Caco-2 (cell line): ENCODE measurements at regions not wholly inside any gene's neighbourhood (a gene's known extent, or its start where the extent isn't known, plus 50 kb on each side); places are given as distances from the start of the nearest gene placed in this dataset.
A peak's percentile ranks its signal among the peaks of the same experiment; 100 is the strongest.
"Not testable (repeated sequence)": the region's sequence is repeated elsewhere in the genome, so short reads cannot be mapped to it uniquely, and the experiment has no call there.

Source experiments
- BruUV-seq: library from RNA; stranded (reverse); fragments of 400-500 nt; replicated peaks from 2 replicates; lab custom pipeline; 2021; lab: Mats Ljungman, UMichigan
- CTCF ChIA-PET: fragments of 300-600 bp; sonication (Branson Sonifier 250); formaldehyde crosslinking; loops from one replicate; lab custom pipeline; 2022; ENCODE audit warnings: antibody characterized with exemption; lab: Charles Lee
- POLR2A ChIA-PET: fragments of 300-600 bp; sonication (Branson Sonifier 250); formaldehyde crosslinking; loops from one replicate; lab custom pipeline; 2022; ENCODE audit warnings: antibody characterized with exemption; lab: Charles Lee
- DNase-seq, 2 experiments: peaks; one replicate each; pipeline versions ENCODE4 v3.0.0 to v3.0.0-alpha.2; 2020 to 2022
- H3K27me3 ChIP-seq: replicated peaks from 2 replicates; pipeline ENCODE4 v1.6.0; 2011; ENCODE audit warnings: low read length; ENCODE audit not compliant: control insufficient read depth, insufficient read depth
- H3K36me3 ChIP-seq: 2 replicates; pipeline ENCODE4 v1.5.1; 2011; ENCODE audit warnings: low read length; ENCODE audit not compliant: control insufficient read depth, insufficient read depth
- H3K4me1 ChIP-seq: fragments of 250-450 bp; sonication (Bioruptor Pico); 2 replicates; pipeline ENCODE4 v1.5.1; 2020; ENCODE audit warnings: mild to moderate bottlenecking
- H3K4me3 ChIP-seq: 2 replicates; pipeline ENCODE4 v1.5.1; 2011; ENCODE audit warnings: low read depth, mild to moderate bottlenecking, control low read depth, low read length
- H3K9me3 ChIP-seq: fragments of 250-450 bp; sonication (Bioruptor Pico); 2 replicates; pipeline ENCODE4 v1.5.1; 2020; ENCODE audit warnings: mild to moderate bottlenecking, moderate library complexity
- H3K27ac Mint-ChIP-seq: one replicate; pipeline ENCODE4 v1.8.0; 2022; ENCODE audit warnings: mixed read lengths; ENCODE audit not compliant: unreplicated experiment
- H3K27me3 Mint-ChIP-seq: one replicate; pipeline ENCODE4 v1.8.0; 2022; ENCODE audit warnings: mixed read lengths; ENCODE audit not compliant: insufficient read depth, unreplicated experiment
- H3K36me3 Mint-ChIP-seq: one replicate; pipeline ENCODE4 v1.8.0; 2022; ENCODE audit warnings: mild to moderate bottlenecking, mixed read lengths; ENCODE audit not compliant: insufficient read depth, unreplicated experiment
- H3K4me1 Mint-ChIP-seq: one replicate; pipeline ENCODE4 v1.8.0; 2022; ENCODE audit warnings: low read depth, mixed read lengths; ENCODE audit not compliant: unreplicated experiment
- H3K4me3 Mint-ChIP-seq: one replicate; pipeline ENCODE4 v1.8.0; 2022; ENCODE audit warnings: mild to moderate bottlenecking, moderate library complexity, mixed read lengths; ENCODE audit not compliant: unreplicated experiment
- H3K9me3 Mint-ChIP-seq: one replicate; pipeline ENCODE4 v1.8.0; 2022; ENCODE audit warnings: mixed read lengths; ENCODE audit not compliant: unreplicated experiment
- intact Hi-C: fragments of 100-400 bp; cut with micrococcal nuclease; formaldehyde crosslinking; loops from one replicate; pipeline ENCODE4 v1.10.0; 2022; ENCODE audit not compliant: unreplicated experiment

- H3K27me3 Mint-ChIP-seq, H3K4me1 Mint-ChIP-seq, H3K27ac Mint-ChIP-seq, CTCF ChIA-PET, intact Hi-C loops, H3K36me3 ChIP-seq, H3K9me3 ChIP-seq, H3K4me3 ChIP-seq, H3K4me3 Mint-ChIP-seq, BruUV-seq, H3K36me3 Mint-ChIP-seq, POLR2A ChIA-PET, H3K4me1 ChIP-seq, H3K9me3 Mint-ChIP-seq, H3K27me3 ChIP-seq: not testable (repeated sequence)
- peak in 1 of 2 experiments; percentile 29 for DNase-seq
These were observed 152.1 kb upstream of the POTEB2 start for GRCh38 chr15:21018176-21018575.

- BruUV-seq, intact Hi-C loops: not testable (repeated sequence)
These were observed 151.2 kb upstream of the POTEB2 start for GRCh38 chr15:21017326-21017725.

GRCh38 chr15:21016589-21016988 is 150.5 kb upstream of the POTEB2 start:
- H3K4me1 Mint-ChIP-seq, H3K4me1 ChIP-seq, H3K9me3 ChIP-seq, CTCF ChIA-PET, intact Hi-C loops, H3K27ac Mint-ChIP-seq, BruUV-seq, H3K27me3 ChIP-seq, H3K36me3 Mint-ChIP-seq, H3K27me3 Mint-ChIP-seq, H3K9me3 Mint-ChIP-seq, H3K4me3 ChIP-seq, H3K4me3 Mint-ChIP-seq, POLR2A ChIA-PET, H3K36me3 ChIP-seq: not testable (repeated sequence)
- peak in 1 of 2 experiments; percentile 37 for DNase-seq

More at GRCh38 chr15:21017326-21017725, 151.2 kb upstream of the POTEB2 start:
- peak in 1 of 2 experiments; percentile 23 for DNase-seq
- H3K36me3 Mint-ChIP-seq, H3K27me3 Mint-ChIP-seq, H3K4me1 Mint-ChIP-seq, H3K4me3 ChIP-seq, H3K4me3 Mint-ChIP-seq, H3K9me3 Mint-ChIP-seq, H3K4me1 ChIP-seq, H3K27ac Mint-ChIP-seq, POLR2A ChIA-PET, H3K27me3 ChIP-seq, H3K9me3 ChIP-seq, CTCF ChIA-PET, H3K36me3 ChIP-seq: not testable (repeated sequence)

- H3K4me1 Mint-ChIP-seq, H3K27me3 ChIP-seq, H3K36me3 Mint-ChIP-seq, intact Hi-C loops, H3K9me3 ChIP-seq, H3K4me3 ChIP-seq, CTCF ChIA-PET, H3K9me3 Mint-ChIP-seq, H3K4me1 ChIP-seq, H3K4me3 Mint-ChIP-seq, H3K36me3 ChIP-seq, BruUV-seq, POLR2A ChIA-PET, H3K27ac Mint-ChIP-seq, H3K27me3 Mint-ChIP-seq, DNase-seq: not testable (repeated sequence)
These were observed 149.1 kb upstream of the POTEB2 start for GRCh38 chr15:21015171-21015570.

- H3K27me3 Mint-ChIP-seq, H3K36me3 ChIP-seq, H3K4me1 Mint-ChIP-seq, H3K4me1 ChIP-seq, H3K4me3 Mint-ChIP-seq, POLR2A ChIA-PET, CTCF ChIA-PET, DNase-seq, H3K9me3 Mint-ChIP-seq, H3K4me3 ChIP-seq, intact Hi-C loops, H3K27ac Mint-ChIP-seq, H3K36me3 Mint-ChIP-seq, H3K9me3 ChIP-seq, BruUV-seq, H3K27me3 ChIP-seq: not testable (repeated sequence)
These were observed 147.2 kb upstream of the POTEB2 start for GRCh38 chr15:21013308-21013707.

- H3K27me3 ChIP-seq, DNase-seq, H3K4me3 Mint-ChIP-seq, H3K36me3 ChIP-seq, H3K27me3 Mint-ChIP-seq, H3K4me1 ChIP-seq, intact Hi-C loops, CTCF ChIA-PET, H3K27ac Mint-ChIP-seq, BruUV-seq, H3K9me3 Mint-ChIP-seq, H3K36me3 Mint-ChIP-seq, H3K4me3 ChIP-seq, H3K9me3 ChIP-seq, H3K4me1 Mint-ChIP-seq, POLR2A ChIA-PET: not testable (repeated sequence)
These were observed 143.5 kb upstream of the POTEB2 start for GRCh38 chr15:21009651-21010050.

- H3K27me3 Mint-ChIP-seq, BruUV-seq, H3K27me3 ChIP-seq, H3K9me3 ChIP-seq, H3K9me3 Mint-ChIP-seq, H3K4me3 ChIP-seq, H3K27ac Mint-ChIP-seq, H3K36me3 ChIP-seq, H3K4me3 Mint-ChIP-seq, POLR2A ChIA-PET, H3K4me1 Mint-ChIP-seq, H3K4me1 ChIP-seq, H3K36me3 Mint-ChIP-seq, DNase-seq, intact Hi-C loops, CTCF ChIA-PET: not testable (repeated sequence)
These were observed 137.3 kb upstream of the POTEB2 start for GRCh38 chr15:21003459-21003858.
